Fibroblast of lung (primary cell): ENCODE measurements at regions not wholly inside any gene's neighbourhood (a gene's known extent, or its start where the extent isn't known, plus 50 kb on each side); places are given as distances from the start of the nearest gene placed in this dataset.
"Not testable (repeated sequence)": the region's sequence is repeated elsewhere in the genome, so short reads cannot be mapped to it uniquely, and the experiment has no call there.

Experiments used
- DNase-seq, 2 donors: peaks; one replicate each; pipeline versions ENCODE4 v3.0.0 to v3.0.0-alpha.2; 2010; ENCODE audit warnings: low read depth in 2 of 2
- H2AFZ ChIP-seq: 2 replicates; pipeline ENCODE4 v1.5.1; 2012; ENCODE audit warnings: low read length, control low read depth, inconsistent platforms
- H3K27ac ChIP-seq: 2 replicates; pipeline ENCODE4 v1.5.1; 2011; ENCODE audit warnings: low read length, control low read depth; ENCODE audit not compliant: insufficient read depth
- H3K27me3 ChIP-seq: 2 replicates; pipeline ENCODE4 v1.5.1; 2011; ENCODE audit warnings: mild to moderate bottlenecking, low read length; ENCODE audit not compliant: control insufficient read depth, insufficient read depth
- H3K36me3 ChIP-seq: 2 replicates; pipeline ENCODE4 v1.5.1; 2011; ENCODE audit warnings: low read length; ENCODE audit not compliant: control insufficient read depth, insufficient read depth
- H3K4me1 ChIP-seq: 2 replicates; pipeline ENCODE4 v1.5.1; 2011; ENCODE audit warnings: low read length; ENCODE audit not compliant: control insufficient read depth, insufficient read depth; ENCODE audit errors: extremely low read depth
- H3K4me2 ChIP-seq: 2 replicates; pipeline ENCODE4 v1.5.1; 2011; ENCODE audit warnings: low read length, control low read depth; ENCODE audit not compliant: insufficient read depth; ENCODE audit errors: extremely low read depth
- H3K4me3 ChIP-seq, 4 experiments: fragments of 200-600 bp in 1 of 4; sonication (generic) in 1 of 4; replicated peaks in 1 of 4; 2 replicates each; pipeline ENCODE4 v1.5.1; 2011 to 2016; ENCODE audit warnings: low read length in 4 of 4, low read depth in 3 of 4, mild to moderate bottlenecking in 3 of 4, control low read depth in 2 of 4, inconsistent platforms in 1 of 4, mixed read lengths in 1 of 4; ENCODE audit not compliant: insufficient read depth in 1 of 4; ENCODE audit errors: control extremely low read depth in 1 of 4
- H3K79me2 ChIP-seq: 2 replicates; pipeline ENCODE4 v1.5.1; 2012; ENCODE audit warnings: mild to moderate bottlenecking, low read length, inconsistent platforms; ENCODE audit not compliant: control insufficient read depth, insufficient read depth
- H3K9ac ChIP-seq: 2 replicates; pipeline ENCODE4 v1.5.1; 2011; ENCODE audit warnings: mild to moderate bottlenecking, low read length, control low read depth; ENCODE audit not compliant: insufficient read depth
- H3K9me3 ChIP-seq: 2 replicates; pipeline ENCODE4 v1.5.1; 2012; ENCODE audit warnings: low read depth, low read length; ENCODE audit not compliant: control insufficient read depth, insufficient read depth
- H4K20me1 ChIP-seq: 2 replicates; pipeline ENCODE4 v1.5.1; 2011; ENCODE audit warnings: low read length; ENCODE audit not compliant: control insufficient read depth, insufficient read depth; ENCODE audit errors: extremely low read depth
- EZH2 ChIP-seq: IDR thresholded peaks from 2 replicates; pipeline ENCODE4 v1.5.1; 2012; ENCODE audit warnings: low read length, control low read depth, mild to moderate bottlenecking; ENCODE audit errors: missing control alignments
- TF ChIP-seq, protein P1 (sequence below), 2 donors: IDR thresholded peaks in 1 of 2; conservative IDR thresholded peaks in 1 of 2; 1 replicate in 1 of 2; 2 replicates in 1 of 2; pipeline ENCODE4 v1.5.1; 2011 to 2012; ENCODE audit warnings: low read length in 2 of 2, control low read depth in 1 of 2, inconsistent platforms in 1 of 2, low read depth in 1 of 2, mild to moderate bottlenecking in 1 of 2

DNA sequence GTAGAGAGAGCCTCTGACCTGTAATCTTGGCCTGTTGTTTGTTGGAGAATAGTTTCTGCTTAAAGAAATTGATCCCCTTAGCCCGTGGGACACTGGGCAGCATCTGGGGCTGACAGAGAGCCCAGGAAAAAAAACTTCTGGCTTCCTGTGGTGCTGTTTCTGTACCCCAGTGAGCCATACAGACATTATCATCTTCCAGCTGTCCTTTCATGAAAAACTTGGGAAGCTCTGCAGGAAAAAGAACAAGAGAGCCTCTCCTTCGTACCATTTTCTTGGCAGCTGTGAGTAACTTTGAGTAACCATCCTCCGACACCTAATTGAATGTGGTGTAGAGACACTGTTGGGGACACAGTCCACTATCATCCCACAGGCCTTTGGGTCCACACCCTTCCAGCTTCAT lies 333.0 kb downstream of the SHQ1 start:
- Histone ChIP-seq H3K36me3 (no peaks in the 10 kb centered on the region), H3K9ac (no peak overlapping the region), H3K79me2 (no peaks in the 10 kb centered on the region), H3K4me2 (no peak overlapping the region), H4K20me1 (no peaks in the 10 kb centered on the region), H2AFZ (no peak overlapping the region), H3K9me3 (no peaks in the 10 kb centered on the region), H3K27me3 (no peaks in the 10 kb centered on the region), H3K27ac (no peak overlapping the region), H3K4me3 (no peak overlapping the region), H3K4me1 (no peaks in the 10 kb centered on the region)
- no peak for DNase-seq
- TF ChIP-seq EZH2, result no peak
- TF ChIP-seq, protein P1, sequence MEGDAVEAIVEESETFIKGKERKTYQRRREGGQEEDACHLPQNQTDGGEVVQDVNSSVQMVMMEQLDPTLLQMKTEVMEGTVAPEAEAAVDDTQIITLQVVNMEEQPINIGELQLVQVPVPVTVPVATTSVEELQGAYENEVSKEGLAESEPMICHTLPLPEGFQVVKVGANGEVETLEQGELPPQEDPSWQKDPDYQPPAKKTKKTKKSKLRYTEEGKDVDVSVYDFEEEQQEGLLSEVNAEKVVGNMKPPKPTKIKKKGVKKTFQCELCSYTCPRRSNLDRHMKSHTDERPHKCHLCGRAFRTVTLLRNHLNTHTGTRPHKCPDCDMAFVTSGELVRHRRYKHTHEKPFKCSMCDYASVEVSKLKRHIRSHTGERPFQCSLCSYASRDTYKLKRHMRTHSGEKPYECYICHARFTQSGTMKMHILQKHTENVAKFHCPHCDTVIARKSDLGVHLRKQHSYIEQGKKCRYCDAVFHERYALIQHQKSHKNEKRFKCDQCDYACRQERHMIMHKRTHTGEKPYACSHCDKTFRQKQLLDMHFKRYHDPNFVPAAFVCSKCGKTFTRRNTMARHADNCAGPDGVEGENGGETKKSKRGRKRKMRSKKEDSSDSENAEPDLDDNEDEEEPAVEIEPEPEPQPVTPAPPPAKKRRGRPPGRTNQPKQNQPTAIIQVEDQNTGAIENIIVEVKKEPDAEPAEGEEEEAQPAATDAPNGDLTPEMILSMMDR (conservative IDR thresholded peaks at IDR 0.05 in 1 of 2, IDR thresholded peaks at IDR 0.05 in 1 of 2; ENCODE audit: low read depth in 1 of 2, low read length in 2 of 2), result no peak

DNA sequence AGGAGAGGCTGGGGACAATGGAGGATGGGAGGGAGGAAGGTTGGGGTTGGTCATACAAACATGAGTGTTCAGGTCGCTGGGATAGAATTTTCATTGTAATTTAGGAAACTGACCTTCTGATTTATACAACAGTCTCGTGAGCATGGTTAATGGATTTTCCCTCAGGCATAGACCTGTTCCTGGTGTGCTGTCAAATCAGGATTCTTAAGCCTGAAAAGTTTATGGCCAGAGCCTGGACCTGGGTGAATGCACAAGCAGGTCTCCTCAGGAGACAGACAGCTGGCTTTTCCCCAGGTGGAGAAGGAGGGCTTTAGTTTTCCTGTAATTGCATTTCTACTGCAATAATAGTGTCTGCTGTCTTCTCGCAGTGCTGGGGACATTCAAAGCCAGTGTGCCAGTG lies 338.0 kb downstream of the SHQ1 start:
- DNase-seq, result no peak
- no peak overlapping the region for H3K4me2 ChIP-seq
- H2AFZ ChIP-seq, result no peak overlapping the region
- H3K36me3 ChIP-seq, result no peaks in the 10 kb centered on the region
- H3K4me3 ChIP-seq, result no peak overlapping the region
- TF ChIP-seq, protein P1 (conservative IDR thresholded peaks at IDR 0.05 in 1 of 2, IDR thresholded peaks at IDR 0.05 in 1 of 2; ENCODE audit: low read depth in 1 of 2, low read length in 2 of 2), result no peak
- no peak for TF ChIP-seq EZH2
- H3K4me1 ChIP-seq, result no peaks in the 10 kb centered on the region
- no peaks in the 10 kb centered on the region for H3K9me3 ChIP-seq
- peaks cover 13% of the 10 kb centered on the region for H3K27me3 ChIP-seq
- H4K20me1 ChIP-seq, result no peaks in the 10 kb centered on the region
- no peak overlapping the region for H3K27ac ChIP-seq
- H3K9ac ChIP-seq, result no peak overlapping the region
- no peaks in the 10 kb centered on the region for H3K79me2 ChIP-seq

DNA sequence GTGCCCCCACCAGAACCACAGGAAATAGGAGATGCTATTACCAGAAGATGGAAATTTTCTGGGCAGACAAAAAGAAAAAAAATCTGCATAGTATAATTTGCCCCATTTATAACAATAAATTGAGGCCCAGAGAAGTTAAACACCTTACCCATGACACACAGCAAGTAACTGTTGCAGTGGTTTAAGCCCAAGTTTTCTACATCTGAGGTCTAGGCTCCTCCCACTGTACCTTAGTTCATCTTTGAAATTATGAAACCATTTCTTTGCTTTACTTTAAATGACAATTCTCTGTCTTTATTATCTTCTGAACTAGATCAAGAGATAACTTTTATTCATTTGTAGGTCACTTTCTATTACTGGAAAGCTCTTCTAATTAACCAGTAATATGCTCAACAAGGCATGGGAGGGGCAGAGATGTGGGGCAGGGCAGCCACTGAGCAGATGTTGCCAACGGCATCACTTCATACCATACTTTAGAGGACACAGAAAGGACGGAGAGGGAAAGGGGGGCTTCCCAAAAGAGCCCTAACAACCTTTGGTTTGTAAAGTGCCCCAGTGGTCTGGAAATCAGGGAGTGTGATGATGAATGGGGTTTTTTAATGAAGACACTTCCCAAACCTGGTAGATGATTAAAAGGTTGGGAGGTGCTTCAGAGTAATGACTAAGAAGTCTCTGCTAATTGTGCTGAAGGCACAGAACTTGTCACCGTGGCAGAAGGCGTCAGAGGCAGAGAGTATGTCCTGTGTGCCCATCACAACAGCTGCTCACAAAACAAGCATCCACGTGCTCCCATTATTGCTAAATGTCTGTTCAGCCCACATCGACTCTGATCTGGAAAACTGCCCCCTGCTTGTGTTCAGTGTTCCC lies 342.5 kb downstream of the SHQ1 start:
- H3K27ac ChIP-seq, result no peak overlapping the region
- H3K4me1 ChIP-seq, result no peaks in the 10 kb centered on the region
- no peak overlapping the region for H2AFZ ChIP-seq
- no peak for DNase-seq
- no peaks in the 10 kb centered on the region for H3K79me2 ChIP-seq
- H3K36me3 ChIP-seq, result no peaks in the 10 kb centered on the region
- H3K4me3 ChIP-seq, result no peak overlapping the region
- H3K9me3 ChIP-seq, result no peaks in the 10 kb centered on the region
- no peak overlapping the region for H3K4me2 ChIP-seq
- no peak for TF ChIP-seq EZH2
- TF ChIP-seq, protein P1 (conservative IDR thresholded peaks at IDR 0.05 in 1 of 2, IDR thresholded peaks at IDR 0.05 in 1 of 2; ENCODE audit: low read depth in 1 of 2, low read length in 2 of 2), result no peak
- H3K9ac ChIP-seq, result no peak overlapping the region
- no peaks in the 10 kb centered on the region for H4K20me1 ChIP-seq
- H3K27me3 ChIP-seq, result peaks cover 15% of the 10 kb centered on the region

DNA sequence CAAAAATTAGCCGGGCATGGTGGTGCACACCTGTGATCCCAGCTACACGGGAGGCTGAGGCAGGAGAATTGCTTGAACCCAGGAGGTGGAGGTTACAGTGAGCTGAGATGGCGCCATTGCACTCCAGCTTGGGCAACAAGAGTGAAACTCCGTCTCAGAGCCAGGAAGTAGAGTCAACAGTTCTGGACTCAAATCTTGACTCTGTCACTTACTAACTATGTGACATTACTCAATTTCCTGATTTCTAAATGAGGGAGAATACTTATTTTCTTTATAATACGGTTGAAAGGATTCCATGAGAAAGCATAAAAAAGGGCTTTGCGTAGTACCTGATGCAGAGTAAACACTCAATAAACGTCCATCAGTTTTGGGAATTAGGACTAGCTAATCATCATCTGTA lies 350.7 kb downstream of the SHQ1 start:
- H3K27me3 ChIP-seq, DNase-seq: not testable (repeated sequence)

More for the DNA sequence above, 350.7 kb downstream of the SHQ1 start:
- H3K9ac ChIP-seq, H3K79me2 ChIP-seq, H4K20me1 ChIP-seq, H3K27ac ChIP-seq, H3K36me3 ChIP-seq, H3K4me2 ChIP-seq, H3K4me1 ChIP-seq, H2AFZ ChIP-seq, H3K4me3 ChIP-seq, H3K9me3 ChIP-seq: not testable (repeated sequence)
